NAMALWA (cell line): ENCODE measurements at regions not wholly inside any gene's neighbourhood (a gene's known extent, or its start where the extent isn't known, plus 50 kb on each side); places are given as distances from the start of the nearest gene placed in this dataset.

Experiments
- DNase-seq: peaks from one replicate; pipeline ENCODE4 v3.0.0-alpha.2; 2015; ENCODE audit warnings: low spot score

- no peak for DNase-seq
Observed at GRCh38 chr4:100083289-100083688, 107.0 kb downstream of the DDIT4L start.

- DNase-seq = no peak
Observed at GRCh38 chr4:100082852-100083251, 107.4 kb downstream of the DDIT4L start.

GRCh38 chr4:100081491-100081890 is 108.8 kb downstream of the DDIT4L start:
- DNase-seq = no peak

GRCh38 chr4:100079264-100079663 is 111.0 kb downstream of the DDIT4L start:
- no peak for DNase-seq

DNA sequence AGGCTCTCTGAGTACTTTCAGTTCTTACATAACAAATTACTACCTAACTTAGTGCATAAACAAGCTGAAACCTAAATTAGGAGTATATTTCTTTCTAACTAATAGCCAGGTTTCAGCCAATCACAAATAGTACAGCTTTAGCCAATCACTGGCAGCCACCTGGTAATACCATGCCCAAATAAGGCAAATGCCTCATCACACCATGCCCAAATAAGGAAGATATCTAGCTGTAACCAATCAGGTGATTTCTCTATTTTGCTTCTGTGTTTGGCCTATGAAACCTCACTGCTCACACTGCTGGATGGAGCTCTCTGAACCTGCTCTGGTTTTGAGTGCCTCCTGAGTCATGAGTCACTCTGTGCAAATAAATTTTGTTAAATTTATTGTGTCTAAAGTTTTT is 113.5 kb downstream of the DDIT4L start:
- DNase-seq = peak; percentile 23

DNA sequence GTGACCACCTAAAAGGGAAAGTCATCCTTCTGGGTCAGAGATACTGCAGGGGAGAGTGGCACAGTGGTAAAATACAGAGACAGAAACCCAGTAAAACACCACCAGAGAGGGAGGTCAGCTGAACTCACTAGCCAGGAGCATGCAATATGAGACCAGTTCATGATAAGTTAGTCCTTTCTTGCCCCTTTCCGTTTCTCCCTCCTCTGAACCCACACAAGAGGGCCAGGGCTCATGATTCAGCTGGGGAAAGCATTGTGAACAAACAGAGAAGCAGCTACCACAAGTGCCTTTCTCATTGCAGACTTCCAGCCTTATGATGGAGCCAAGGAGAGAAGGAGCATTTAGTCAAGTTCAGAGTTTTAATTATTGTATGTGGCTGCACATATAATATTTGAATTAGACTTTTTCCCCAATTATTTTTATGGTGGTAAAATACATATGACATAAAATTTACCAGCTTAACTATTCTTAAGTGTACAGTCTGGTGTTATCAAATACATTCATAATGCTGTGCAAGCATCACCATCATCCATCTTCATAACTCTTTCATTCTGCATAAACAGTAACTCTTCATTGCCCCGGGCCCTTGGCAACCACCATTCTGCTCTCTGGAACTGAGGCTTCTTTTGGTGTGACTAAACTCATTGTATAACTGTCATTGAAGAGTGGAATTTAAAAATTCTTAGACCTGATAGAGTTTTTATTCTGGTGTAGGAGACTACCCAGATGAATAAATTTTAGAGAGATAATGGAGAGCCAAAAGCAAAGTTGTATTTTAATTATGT is 114.6 kb downstream of the DDIT4L start:
- DNase-seq = no peak

DNA sequence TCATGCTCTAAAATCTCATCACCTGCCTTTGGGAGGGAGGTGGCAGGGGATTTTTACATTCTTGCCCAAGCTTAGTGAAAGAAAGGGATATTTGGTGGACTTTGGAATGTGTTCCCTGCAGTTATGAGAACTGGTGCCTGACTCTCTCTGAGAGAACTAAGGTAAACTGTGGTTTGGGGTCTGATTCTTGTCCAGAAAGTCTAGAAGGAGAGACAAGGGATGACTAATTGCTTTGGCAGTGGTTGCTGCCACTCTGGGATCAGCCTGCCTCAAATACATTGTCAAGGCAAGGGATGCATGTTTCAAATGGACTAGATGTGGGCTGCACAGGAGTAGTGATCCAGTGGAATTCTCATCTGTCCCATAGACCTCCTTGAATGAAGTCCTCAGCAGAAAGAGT is 115.2 kb downstream of the DDIT4L start:
- no peak for DNase-seq

DNA sequence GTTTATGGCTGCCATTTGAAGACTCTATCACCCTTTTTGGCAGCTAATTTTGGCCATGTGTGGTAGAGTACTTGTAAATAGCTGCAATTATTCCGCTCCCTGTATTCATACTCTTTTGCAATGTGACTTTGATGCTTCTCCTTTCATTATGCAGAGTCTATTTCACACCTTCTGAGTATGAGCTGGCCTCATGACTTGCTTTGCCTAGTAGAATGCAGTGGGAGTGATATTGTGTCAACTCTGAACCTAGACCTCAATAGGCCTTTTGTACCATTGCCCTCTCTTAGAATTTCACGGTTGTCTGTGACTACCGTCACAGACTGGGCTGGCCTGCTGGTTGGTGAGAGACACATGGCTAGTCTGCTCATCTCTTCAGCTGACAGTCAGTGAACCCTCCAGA is 118.8 kb downstream of the DDIT4L start:
- DNase-seq = no peak

- DNase-seq = no peak
Observed at GRCh38 chr4:100070868-100071267, 119.4 kb downstream of the DDIT4L start.

DNA sequence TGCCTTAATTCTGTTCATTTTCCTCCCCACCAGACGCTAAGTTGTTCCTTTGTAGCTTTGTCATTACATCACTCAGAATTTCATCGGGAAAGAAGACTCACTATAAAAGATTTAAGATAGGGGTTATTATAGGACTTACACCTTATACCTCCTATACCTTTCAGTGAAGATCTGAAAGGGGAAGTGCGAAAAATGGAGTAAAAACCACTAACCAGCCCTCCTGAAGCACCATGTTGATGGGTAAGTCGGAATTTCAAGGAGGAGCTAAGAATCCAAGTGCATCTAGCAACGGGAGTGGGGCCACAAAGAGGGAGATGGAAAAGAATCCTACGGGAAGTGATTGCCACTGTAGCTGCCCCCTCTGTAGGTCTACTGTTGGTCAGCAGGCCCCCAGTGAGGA is 119.1 kb upstream of the H2AZ1 start:
- no peak for DNase-seq

- DNase-seq = no peak
Observed at GRCh38 chr4:100067255-100067654, 117.2 kb upstream of the H2AZ1 start.

DNA sequence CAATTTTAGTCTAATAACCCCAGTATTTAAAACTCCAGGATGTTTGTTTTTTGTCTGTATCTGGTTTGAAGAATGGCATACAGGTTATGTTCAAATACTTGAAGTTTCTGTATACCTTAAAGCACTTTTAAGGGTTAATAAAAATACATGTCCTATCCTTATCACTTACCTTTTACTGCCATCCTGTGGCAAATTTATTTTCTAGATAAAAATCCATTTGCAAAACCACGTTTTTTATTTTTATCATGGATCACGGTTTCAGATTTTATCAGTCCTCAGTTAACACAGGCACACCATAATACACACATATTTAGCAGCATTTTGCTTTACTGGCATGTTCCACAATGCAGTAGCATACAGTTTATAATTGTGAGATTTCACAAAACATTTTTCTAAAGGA is 113.3 kb upstream of the H2AZ1 start:
- DNase-seq = peak; percentile 14

DNA sequence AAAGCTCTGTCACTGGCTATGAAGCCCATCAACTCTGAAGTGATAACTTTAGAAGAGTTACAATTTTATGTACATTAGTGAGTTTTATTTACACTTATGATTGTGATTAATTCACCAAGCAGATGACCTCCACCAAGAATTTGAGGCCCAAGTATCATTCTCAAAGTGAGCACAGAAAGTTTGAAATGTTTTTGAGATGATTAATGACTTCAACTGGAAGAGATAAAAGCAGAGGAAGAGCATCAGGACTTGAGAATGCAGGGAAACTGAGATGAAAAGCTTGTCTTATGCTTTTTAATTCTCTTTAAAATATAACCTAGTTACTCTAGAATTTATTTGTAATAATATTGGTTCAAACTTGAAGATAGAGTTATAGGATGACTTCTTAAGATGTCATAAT is 112.8 kb upstream of the H2AZ1 start:
- DNase-seq = no peak

- DNase-seq = no peak
Observed at GRCh38 chr4:100061835-100062234, 111.8 kb upstream of the H2AZ1 start.

DNA sequence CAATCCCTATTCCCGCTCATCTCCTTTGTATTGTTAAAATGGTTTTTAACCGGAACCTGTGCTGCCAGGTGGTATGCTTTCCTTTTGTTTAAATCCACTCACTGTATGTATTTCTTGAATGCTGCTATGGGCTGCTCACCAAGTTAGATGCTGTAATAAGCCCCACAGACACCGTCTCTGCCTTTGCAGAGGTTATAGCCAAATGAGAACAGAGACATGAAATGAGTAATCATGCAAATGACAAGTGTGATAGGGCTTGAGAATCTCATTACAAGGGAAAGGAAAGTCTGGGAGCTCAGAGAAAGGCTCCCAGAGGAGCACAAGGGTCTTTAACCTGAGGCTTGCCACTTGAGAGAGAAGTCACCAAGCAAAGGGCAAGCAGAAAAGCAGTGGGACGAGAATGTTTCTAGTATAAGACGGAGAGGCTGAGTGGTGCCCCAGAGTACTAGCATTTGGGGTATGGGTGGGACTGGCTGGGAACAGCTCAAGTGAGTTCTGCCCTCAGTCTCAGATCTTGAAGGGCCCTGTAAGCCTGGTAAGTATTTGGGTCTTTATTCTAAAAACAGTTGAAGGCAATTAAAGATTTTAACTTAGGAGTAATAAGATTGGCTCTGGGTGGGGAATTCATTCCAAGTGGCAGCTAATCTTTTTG is 110.8 kb upstream of the H2AZ1 start:
- no peak for DNase-seq

DNA sequence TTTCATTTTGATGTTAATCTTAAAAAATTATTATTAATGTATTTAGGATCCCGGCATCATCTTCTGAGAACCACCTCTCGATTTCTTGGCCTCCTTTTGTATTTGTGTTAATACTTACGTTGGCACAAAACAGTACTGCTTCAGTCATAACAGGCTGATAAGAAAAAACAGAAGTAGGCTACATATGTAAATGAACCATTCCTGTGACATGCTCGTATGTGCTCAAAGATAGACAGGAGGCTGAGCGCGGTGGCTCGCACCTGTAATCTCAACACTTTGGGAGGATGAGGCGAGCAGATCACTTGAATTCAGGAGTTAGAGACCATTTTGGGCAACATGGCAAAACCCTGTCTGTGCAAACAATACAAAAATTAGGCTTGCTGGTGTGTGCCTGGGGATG is 109.4 kb upstream of the H2AZ1 start:
- no peak for DNase-seq

DNA sequence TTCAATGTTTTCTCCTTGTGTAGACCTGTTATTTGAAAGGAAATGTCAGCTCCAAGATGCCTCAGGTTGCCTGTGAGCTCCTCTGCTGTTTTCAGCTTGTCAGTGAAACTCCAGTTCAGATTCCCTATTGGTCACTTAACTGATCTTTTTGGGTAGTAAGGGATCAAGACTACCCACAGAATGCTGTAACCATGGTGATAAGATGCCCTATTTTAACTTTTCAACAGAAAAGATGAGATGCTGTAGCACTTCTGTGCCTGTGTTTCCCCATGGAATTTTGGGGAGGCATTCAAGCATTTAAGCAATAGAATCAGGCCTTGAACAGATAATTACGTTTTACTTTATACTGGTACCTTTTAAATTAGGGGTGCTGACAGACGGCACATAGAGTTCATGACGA is 106.6 kb upstream of the H2AZ1 start:
- no peak for DNase-seq

DNA sequence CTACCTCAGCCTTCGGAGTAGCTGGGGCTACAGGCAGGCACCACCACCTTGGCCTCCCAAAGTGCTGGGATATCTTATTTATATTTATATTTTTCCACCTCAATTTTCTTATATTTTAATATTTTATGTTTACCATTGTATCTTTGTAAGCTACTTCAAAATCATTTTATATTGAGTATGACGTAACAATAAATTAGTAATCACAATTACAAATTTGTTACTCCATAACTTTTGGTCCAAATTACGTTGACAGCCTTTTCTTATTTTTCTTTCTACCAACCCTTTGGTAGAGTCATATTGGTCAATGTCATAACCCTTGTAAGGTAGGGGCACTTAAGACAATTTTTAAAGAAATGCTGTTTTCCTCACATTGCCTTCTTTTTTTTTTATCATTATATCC is 104.0 kb upstream of the H2AZ1 start:
- DNase-seq = no peak

DNA sequence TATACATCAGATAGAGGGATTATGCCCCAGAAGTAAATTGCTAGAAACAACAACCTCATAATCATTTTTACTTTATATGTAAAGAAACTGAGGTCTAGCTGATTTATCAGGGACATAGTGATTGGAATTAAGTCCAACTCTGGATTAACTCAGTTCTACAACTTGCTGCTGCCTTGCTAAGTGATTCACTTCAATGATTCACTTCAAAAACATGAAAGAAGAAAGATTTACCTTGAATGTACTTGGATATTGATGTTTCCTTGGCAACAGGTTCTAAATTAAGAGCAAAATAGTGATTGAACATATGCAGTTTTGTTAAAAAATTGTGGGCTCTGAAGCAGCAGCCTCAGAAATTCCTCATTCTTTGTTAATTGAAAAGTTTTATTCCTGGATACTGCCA is 99.8 kb upstream of the H2AZ1 start:
- no peak for DNase-seq

DNA sequence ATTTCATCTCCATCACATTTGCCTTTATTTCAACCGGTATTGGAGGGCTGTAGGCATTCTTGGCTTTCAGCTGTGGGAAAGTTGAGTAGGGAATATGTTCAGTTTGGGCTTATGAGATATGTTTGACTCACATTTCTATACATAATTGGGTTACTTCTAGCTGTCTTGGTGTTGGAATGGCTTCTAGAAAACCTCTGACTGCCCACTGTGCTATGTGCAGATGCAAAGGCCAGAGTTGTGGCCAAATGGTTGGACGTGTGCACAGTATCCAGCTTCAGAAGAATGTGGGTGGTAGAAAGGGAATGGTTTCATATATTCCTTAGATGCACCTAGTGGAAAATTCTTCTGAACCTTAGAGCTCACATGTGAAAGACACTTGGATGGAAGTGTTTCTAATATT is 92.6 kb upstream of the H2AZ1 start:
- DNase-seq = no peak

- DNase-seq = no peak
Observed at GRCh38 chr4:100042235-100042634, 92.2 kb upstream of the H2AZ1 start.

DNA sequence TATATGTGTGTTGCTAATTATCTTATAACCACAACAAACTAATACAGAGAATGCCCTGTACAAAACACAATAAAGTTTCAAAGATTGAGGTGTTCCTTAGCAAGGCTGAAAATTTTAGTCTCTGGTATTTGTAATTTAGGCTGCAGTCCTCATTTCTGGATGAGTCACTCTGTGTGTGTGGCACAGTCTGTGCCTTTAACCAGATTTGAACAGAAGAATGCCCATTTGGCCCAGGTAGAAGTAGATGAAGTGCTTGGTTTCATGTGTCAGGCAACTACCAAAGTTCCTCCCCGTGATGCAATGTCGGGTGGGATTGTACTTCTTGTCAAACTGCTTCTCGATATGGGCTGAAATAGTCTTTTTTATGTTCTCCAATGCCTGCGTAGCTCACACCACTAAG is 91.6 kb upstream of the H2AZ1 start:
- DNase-seq = no peak

DNA sequence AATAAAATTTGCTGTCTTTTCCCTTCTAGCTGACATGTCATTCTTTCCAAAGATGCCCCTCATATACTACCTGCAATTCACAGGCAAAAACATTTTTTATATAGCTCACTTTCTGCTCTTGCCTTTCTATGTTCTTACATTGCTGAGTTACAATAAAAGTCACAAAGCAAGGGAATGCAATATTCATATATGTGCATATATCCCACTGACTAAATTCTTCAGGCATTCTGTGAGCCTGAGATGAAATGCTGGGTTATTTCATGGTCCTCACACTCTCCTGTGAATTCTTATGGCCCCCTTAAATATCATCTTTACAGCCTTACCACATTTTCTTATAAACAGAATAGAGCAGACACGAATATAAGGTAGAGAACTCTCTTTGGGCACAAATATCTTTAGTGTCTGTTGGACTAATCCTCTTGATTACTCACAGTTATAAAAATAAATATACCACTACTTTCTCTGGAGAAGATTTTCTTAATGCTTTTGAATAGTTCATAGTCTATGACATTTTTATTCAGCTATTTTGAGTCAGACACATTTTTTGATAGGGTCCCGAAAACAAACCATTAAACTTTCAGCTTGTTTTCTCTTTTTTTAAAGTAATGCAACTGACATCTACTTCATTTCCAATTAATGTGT is 84.1 kb upstream of the H2AZ1 start:
- DNase-seq = no peak

DNA sequence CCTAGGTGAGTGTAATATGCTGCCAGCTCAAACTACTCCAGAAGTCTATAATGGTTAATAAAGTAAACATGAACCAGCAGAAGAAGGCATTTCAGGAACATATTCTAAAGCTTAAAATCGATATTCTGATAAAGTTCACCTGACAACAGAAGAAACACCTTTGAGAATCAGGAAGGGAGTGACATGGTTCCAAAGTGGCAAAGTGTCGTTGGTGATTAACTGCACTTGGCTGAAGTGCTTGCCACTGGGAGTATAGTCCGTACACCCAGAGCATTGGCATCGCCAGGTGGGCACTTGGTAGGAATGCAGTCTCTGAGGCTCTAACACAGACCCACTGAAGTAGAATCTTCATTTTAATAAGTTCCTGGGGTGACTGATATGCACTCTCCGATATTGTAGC is 76.0 kb upstream of the H2AZ1 start:
- DNase-seq = no peak
